H1 (cell line): ENCODE measurements at regions not wholly inside any gene's neighbourhood (a gene's known extent, or its start where the extent isn't known, plus 50 kb on each side); places are given as distances from the start of the nearest gene placed in this dataset.

Experiments used
- CTCF ChIA-PET: fragments of 300-600 bp; sonication (Branson Sonifier 250); formaldehyde crosslinking; loops from one replicate; lab custom pipeline; 2021; ENCODE audit not compliant: partially characterized antibody; lab: Charles Lee
- POLR2A ChIA-PET: fragments of 300-600 bp; sonication (Branson Sonifier 250); formaldehyde crosslinking; loops from one replicate; lab custom pipeline; 2021; ENCODE audit warnings: inconsistent platforms; ENCODE audit not compliant: partially characterized antibody; lab: Charles Lee
- DNase-seq, 2 experiments: peaks; one replicate each; pipeline versions ENCODE4 v3.0.0 to v3.0.0-alpha.2; 2010 to 2022; ENCODE audit warnings: low spot score in 2 of 2, low read depth in 1 of 2, mixed read lengths in 1 of 2
- FAIRE-seq: peaks from 2 replicates; lab custom pipeline; 2011; peaks lifted over from hg19 to GRCh38; lab: Jason Lieb, UNC
- H2AFZ ChIP-seq: 2 replicates; pipeline ENCODE4 v1.8.1; 2012; ENCODE audit warnings: low read length, inconsistent platforms
- H2AK5ac ChIP-seq: 2 replicates; pipeline ENCODE4 v1.6.1; 2013; ENCODE audit warnings: low read depth, low read length
- H2BK120ac ChIP-seq: replicated peaks from 2 replicates; pipeline ENCODE3; 2013; ENCODE audit warnings: low read depth, low read length, inconsistent platforms
- H2BK12ac ChIP-seq: 2 replicates; pipeline ENCODE4 v1.6.1; 2013; ENCODE audit warnings: low read depth, low read length
- H2BK15ac ChIP-seq: 2 replicates; pipeline ENCODE4 v1.6.1; 2013; ENCODE audit warnings: low read length
- H2BK20ac ChIP-seq: 2 replicates; pipeline ENCODE4 v1.6.1; 2013; ENCODE audit warnings: low read length
- H2BK5ac ChIP-seq: 2 replicates; pipeline ENCODE4 v1.6.1; 2013; ENCODE audit warnings: low read depth, low read length
- H3K14ac ChIP-seq: 2 replicates; pipeline ENCODE4 v1.6.1; 2013; ENCODE audit warnings: inconsistent platforms; ENCODE audit not compliant: insufficient read length
- H3K18ac ChIP-seq: 2 replicates; pipeline ENCODE4 v1.6.1; 2013; ENCODE audit warnings: low read length; ENCODE audit errors: extremely low read depth
- H3K23ac ChIP-seq: 2 replicates; pipeline ENCODE4 v1.6.1; 2013; ENCODE audit warnings: inconsistent platforms; ENCODE audit not compliant: insufficient read length
- H3K23me2 ChIP-seq: 2 replicates; pipeline ENCODE4 v1.6.1; 2013; ENCODE audit warnings: low read depth, low read length
- H3K27ac ChIP-seq: 2 replicates; pipeline ENCODE4 v1.6.1; 2011; ENCODE audit warnings: low read depth, low read length, inconsistent platforms
- H3K27me3 ChIP-seq, 4 experiments: replicated peaks in 1 of 4; 1 replicate in 1 of 4; 2 replicates in 3 of 4; pipeline versions ENCODE4 v1.6.1 to v1.8.1; 2011 to 2013; ENCODE audit warnings: low read length in 3 of 4, mild to moderate bottlenecking in 3 of 4, inconsistent platforms in 2 of 4, mixed read lengths in 2 of 4, moderate library complexity in 1 of 4; ENCODE audit not compliant: control insufficient read depth in 3 of 4, insufficient read depth in 3 of 4; ENCODE audit errors: extremely low read depth in 1 of 4
- H3K36me3 ChIP-seq, 4 experiments: 2 replicates each; pipeline versions ENCODE4 v1.6.1 to v1.8.1; 2011 to 2013; ENCODE audit warnings: mild to moderate bottlenecking in 4 of 4, low read length in 3 of 4, moderate library complexity in 2 of 4, control low read depth in 1 of 4, inconsistent platforms in 1 of 4; ENCODE audit not compliant: insufficient read depth in 4 of 4, control insufficient read depth in 2 of 4
- H3K4ac ChIP-seq: replicated peaks from 2 replicates; pipeline ENCODE3; 2013; ENCODE audit warnings: low read length, low read depth, mixed read lengths, inconsistent platforms; ENCODE audit not compliant: insufficient read length
- H3K4me1 ChIP-seq, 4 experiments: replicated peaks in 1 of 4; 1 replicate in 1 of 4; 2 replicates in 3 of 4; pipeline versions ENCODE4 v1.6.1 to v1.8.1; 2011 to 2013; ENCODE audit warnings: low read length in 3 of 4, inconsistent platforms in 2 of 4, mixed read lengths in 1 of 4; ENCODE audit not compliant: insufficient read depth in 4 of 4, control insufficient read depth in 3 of 4
- H3K4me2 ChIP-seq, 2 experiments: 2 replicates each; pipeline versions ENCODE4 v1.6.1 to v1.8.1; 2011 to 2013; ENCODE audit warnings: low read depth in 2 of 2, low read length in 2 of 2, control low read depth in 1 of 2, inconsistent platforms in 1 of 2, mild to moderate bottlenecking in 1 of 2; ENCODE audit not compliant: insufficient read depth in 1 of 2
- H3K4me3 ChIP-seq, 4 experiments: fragments of 200-600, 300-600 bp in 1 of 4; sonication (generic), shearing (Covaris generic), sonication (Bioruptor Twin) in 1 of 4; 2 replicates each; pipeline versions ENCODE4 v1.5.1 to v1.8.1; 2011 to 2016; ENCODE audit warnings: low read length in 4 of 4, low read depth in 3 of 4, control low read depth in 2 of 4, inconsistent platforms in 2 of 4, mild to moderate bottlenecking in 2 of 4, mixed read lengths in 1 of 4, moderate library complexity in 1 of 4; ENCODE audit not compliant: insufficient read depth in 2 of 4; ENCODE audit errors: extremely low read depth in 1 of 4
- H3K56ac ChIP-seq: replicated peaks from 2 replicates; pipeline ENCODE3; 2013; ENCODE audit warnings: low read depth, mild to moderate bottlenecking, mixed read lengths, low read length, inconsistent platforms; ENCODE audit not compliant: insufficient read length
- H3K79me1 ChIP-seq: 2 replicates; pipeline ENCODE4 v1.6.1; 2013; ENCODE audit warnings: low read depth, low read length, control low read depth
- H3K79me2 ChIP-seq, 2 experiments: 2 replicates each; pipeline versions ENCODE4 v1.6.1 to v1.8.1; 2012 to 2013; ENCODE audit warnings: low read length in 2 of 2, mild to moderate bottlenecking in 2 of 2, inconsistent platforms in 1 of 2; ENCODE audit not compliant: insufficient read depth in 2 of 2, control insufficient read depth in 1 of 2
- H3K9ac ChIP-seq, 4 experiments: replicated peaks in 1 of 4; 1 replicate in 1 of 4; 2 replicates in 3 of 4; pipeline versions ENCODE4 v1.6.1 to v1.8.1; 2011 to 2013; ENCODE audit warnings: low read depth in 3 of 4, low read length in 3 of 4, control low read depth in 2 of 4, mild to moderate bottlenecking in 2 of 4, moderate library complexity in 2 of 4, inconsistent platforms in 1 of 4; ENCODE audit errors: extremely low read depth in 1 of 4
- H3K9me3 ChIP-seq, 2 experiments: 2 replicates each; pipeline versions ENCODE4 v1.6.1 to v1.8.1; 2012 to 2013; ENCODE audit warnings: mild to moderate bottlenecking in 2 of 2, moderate library complexity in 2 of 2, control low read depth in 1 of 2, inconsistent platforms in 1 of 2, low read depth in 1 of 2, low read length in 1 of 2, mixed read lengths in 1 of 2; ENCODE audit not compliant: insufficient read depth in 2 of 2
- H4K20me1 ChIP-seq, 2 experiments: replicated peaks in 1 of 2; 2 replicates each; pipeline versions ENCODE3 to v1.8.1; 2011 to 2013; ENCODE audit warnings: inconsistent platforms in 2 of 2, low read length in 2 of 2, mild to moderate bottlenecking in 1 of 2; ENCODE audit not compliant: insufficient read depth in 2 of 2, control insufficient read depth in 1 of 2
- H4K5ac ChIP-seq: 2 replicates; pipeline ENCODE4 v1.6.1; 2013; ENCODE audit warnings: low read length, low read depth, mixed read lengths, inconsistent platforms; ENCODE audit not compliant: insufficient read length
- H4K8ac ChIP-seq: 2 replicates; pipeline ENCODE4 v1.8.0; 2013; ENCODE audit warnings: mild to moderate bottlenecking, moderate library complexity, low read length, inconsistent platforms; ENCODE audit not compliant: insufficient read depth; ENCODE audit errors: extremely low read depth
- H4K91ac ChIP-seq: replicated peaks from 2 replicates; pipeline ENCODE3; 2013; ENCODE audit warnings: low read length, mixed read lengths, inconsistent platforms; ENCODE audit not compliant: insufficient read length
- TF ChIP-seq, protein P1 (sequence below): fragments of 300-600 bp; sonication (generic); IDR thresholded peaks from 2 replicates; pipeline ENCODE4 v1.7.1; 2012; ENCODE audit warnings: low read length, moderate library complexity, mild to moderate bottlenecking, inconsistent platforms; ENCODE audit not compliant: insufficient replicate concordance

DNA sequence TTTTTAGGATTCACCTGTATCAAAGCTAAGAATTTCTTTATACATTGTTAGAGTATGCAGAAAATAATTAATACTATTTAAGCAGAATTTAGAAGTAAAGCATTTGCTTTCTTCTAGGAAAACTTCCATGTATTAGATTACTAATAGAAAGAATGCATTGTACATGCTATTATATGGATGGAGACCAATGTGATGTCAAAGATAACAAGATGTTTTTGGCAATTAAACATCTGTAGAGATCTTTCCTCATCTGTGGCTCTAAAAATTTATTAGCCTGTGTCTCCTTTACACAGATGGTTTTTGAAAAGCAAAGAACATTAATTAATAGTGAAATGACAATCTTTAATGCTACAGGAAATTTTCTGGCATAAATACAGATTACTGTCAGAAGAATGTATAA is 198.4 kb upstream of the CCDC179 start:
- Histone ChIP-seq H2BK12ac (no peak overlapping the region), H2AK5ac (no peak overlapping the region), H2BK15ac (no peak overlapping the region), H3K4me2 (no peak overlapping the region), H3K4me1 (no peaks in the 10 kb centered on the region), H2BK20ac (no peak overlapping the region), H3K14ac (no peak overlapping the region), H3K79me2 (no peaks in the 10 kb centered on the region), H3K27me3 (no peaks in the 10 kb centered on the region), H3K9me3 (no peaks in the 10 kb centered on the region), H4K20me1 (no peaks in the 10 kb centered on the region), H3K79me1 (no peaks in the 10 kb centered on the region), H2AFZ (no peak overlapping the region), H4K91ac (no peak overlapping the region), H3K56ac (no peak overlapping the region), H3K23me2 (no peaks in the 10 kb centered on the region), H3K4me3 (no peak overlapping the region), H2BK5ac (no peak overlapping the region), H4K8ac (no peak overlapping the region), H3K9ac (no peak overlapping the region), H4K5ac (no peak overlapping the region), H3K18ac (no peak overlapping the region), H3K27ac (no peak overlapping the region), H3K23ac (no peak overlapping the region), H3K36me3 (no peaks in the 10 kb centered on the region), H2BK120ac (no peak overlapping the region), H3K4ac (no peak overlapping the region)
- DNase-seq (no peak), FAIRE-seq (no peak)
- ChIA-PET POLR2A (no interaction called here), CTCF (interaction anchor here (0.8 to 0.9 kb wide), 2 partner anchors 37 to 108 kb away, joined by 3 to 4 read pairs; no protein-coding TSS in a partner anchor)
- TF ChIP-seq, protein P1, sequence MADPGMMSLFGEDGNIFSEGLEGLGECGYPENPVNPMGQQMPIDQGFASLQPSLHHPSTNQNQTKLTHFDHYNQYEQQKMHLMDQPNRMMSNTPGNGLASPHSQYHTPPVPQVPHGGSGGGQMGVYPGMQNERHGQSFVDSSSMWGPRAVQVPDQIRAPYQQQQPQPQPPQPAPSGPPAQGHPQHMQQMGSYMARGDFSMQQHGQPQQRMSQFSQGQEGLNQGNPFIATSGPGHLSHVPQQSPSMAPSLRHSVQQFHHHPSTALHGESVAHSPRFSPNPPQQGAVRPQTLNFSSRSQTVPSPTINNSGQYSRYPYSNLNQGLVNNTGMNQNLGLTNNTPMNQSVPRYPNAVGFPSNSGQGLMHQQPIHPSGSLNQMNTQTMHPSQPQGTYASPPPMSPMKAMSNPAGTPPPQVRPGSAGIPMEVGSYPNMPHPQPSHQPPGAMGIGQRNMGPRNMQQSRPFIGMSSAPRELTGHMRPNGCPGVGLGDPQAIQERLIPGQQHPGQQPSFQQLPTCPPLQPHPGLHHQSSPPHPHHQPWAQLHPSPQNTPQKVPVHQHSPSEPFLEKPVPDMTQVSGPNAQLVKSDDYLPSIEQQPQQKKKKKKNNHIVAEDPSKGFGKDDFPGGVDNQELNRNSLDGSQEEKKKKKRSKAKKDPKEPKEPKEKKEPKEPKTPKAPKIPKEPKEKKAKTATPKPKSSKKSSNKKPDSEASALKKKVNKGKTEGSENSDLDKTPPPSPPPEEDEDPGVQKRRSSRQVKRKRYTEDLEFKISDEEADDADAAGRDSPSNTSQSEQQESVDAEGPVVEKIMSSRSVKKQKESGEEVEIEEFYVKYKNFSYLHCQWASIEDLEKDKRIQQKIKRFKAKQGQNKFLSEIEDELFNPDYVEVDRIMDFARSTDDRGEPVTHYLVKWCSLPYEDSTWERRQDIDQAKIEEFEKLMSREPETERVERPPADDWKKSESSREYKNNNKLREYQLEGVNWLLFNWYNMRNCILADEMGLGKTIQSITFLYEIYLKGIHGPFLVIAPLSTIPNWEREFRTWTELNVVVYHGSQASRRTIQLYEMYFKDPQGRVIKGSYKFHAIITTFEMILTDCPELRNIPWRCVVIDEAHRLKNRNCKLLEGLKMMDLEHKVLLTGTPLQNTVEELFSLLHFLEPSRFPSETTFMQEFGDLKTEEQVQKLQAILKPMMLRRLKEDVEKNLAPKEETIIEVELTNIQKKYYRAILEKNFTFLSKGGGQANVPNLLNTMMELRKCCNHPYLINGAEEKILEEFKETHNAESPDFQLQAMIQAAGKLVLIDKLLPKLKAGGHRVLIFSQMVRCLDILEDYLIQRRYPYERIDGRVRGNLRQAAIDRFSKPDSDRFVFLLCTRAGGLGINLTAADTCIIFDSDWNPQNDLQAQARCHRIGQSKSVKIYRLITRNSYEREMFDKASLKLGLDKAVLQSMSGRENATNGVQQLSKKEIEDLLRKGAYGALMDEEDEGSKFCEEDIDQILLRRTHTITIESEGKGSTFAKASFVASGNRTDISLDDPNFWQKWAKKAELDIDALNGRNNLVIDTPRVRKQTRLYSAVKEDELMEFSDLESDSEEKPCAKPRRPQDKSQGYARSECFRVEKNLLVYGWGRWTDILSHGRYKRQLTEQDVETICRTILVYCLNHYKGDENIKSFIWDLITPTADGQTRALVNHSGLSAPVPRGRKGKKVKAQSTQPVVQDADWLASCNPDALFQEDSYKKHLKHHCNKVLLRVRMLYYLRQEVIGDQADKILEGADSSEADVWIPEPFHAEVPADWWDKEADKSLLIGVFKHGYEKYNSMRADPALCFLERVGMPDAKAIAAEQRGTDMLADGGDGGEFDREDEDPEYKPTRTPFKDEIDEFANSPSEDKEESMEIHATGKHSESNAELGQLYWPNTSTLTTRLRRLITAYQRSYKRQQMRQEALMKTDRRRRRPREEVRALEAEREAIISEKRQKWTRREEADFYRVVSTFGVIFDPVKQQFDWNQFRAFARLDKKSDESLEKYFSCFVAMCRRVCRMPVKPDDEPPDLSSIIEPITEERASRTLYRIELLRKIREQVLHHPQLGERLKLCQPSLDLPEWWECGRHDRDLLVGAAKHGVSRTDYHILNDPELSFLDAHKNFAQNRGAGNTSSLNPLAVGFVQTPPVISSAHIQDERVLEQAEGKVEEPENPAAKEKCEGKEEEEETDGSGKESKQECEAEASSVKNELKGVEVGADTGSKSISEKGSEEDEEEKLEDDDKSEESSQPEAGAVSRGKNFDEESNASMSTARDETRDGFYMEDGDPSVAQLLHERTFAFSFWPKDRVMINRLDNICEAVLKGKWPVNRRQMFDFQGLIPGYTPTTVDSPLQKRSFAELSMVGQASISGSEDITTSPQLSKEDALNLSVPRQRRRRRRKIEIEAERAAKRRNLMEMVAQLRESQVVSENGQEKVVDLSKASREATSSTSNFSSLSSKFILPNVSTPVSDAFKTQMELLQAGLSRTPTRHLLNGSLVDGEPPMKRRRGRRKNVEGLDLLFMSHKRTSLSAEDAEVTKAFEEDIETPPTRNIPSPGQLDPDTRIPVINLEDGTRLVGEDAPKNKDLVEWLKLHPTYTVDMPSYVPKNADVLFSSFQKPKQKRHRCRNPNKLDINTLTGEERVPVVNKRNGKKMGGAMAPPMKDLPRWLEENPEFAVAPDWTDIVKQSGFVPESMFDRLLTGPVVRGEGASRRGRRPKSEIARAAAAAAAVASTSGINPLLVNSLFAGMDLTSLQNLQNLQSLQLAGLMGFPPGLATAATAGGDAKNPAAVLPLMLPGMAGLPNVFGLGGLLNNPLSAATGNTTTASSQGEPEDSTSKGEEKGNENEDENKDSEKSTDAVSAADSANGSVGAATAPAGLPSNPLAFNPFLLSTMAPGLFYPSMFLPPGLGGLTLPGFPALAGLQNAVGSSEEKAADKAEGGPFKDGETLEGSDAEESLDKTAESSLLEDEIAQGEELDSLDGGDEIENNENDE, result no peak
